PC-9 (cell line): ENCODE measurements at regions not wholly inside any gene's neighbourhood (a gene's known extent, or its start where the extent isn't known, plus 50 kb on each side); places are given as distances from the start of the nearest gene placed in this dataset.

Source experiments
- EZH2 ChIP-seq: fragments of 200-600 bp; sonication (generic); IDR thresholded peaks from 2 replicates; pipeline ENCODE4 v1.8.0; 2017; ENCODE audit warnings: antibody characterized with exemption, low read depth
- TF ChIP-seq, protein P1 (sequence below): fragments of 200-600 bp; sonication (generic); conservative IDR thresholded peaks from 2 replicates; pipeline ENCODE4 v1.6.1; 2017; ENCODE audit warnings: mixed run types, antibody characterized with exemption, mild to moderate bottlenecking, moderate library complexity

DNA sequence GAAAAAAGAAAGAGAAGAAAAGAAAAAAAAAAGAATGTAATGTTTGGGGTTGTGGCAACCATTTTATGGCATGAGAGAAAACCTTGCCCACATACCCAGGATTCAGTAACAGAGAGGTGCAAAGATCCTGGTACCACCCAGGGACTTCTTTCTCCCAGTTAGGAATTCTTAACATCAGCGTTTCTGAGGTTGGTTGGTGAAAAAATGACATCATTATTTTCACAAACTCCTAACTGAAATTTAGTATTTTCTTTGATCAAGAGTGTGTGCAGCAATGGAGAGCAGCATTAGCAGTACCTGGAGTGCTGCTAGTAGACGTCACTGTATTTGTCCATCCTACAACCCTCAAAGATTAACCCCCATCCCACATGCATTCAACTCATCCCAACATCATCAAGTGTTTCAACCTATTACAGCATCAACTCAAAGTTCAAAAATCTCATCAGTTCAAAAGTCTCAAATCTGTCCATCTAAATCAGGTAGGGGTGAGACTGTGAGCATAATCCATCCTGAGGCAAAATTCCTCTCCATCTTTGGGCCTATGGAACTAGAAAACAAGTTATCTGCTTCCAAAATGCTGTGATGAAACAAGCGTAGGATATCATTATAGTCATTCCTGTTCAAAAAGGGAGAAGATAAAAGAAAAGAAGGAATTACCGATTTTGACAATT, 60.1 kb upstream of the MSX2 start:
- TF ChIP-seq, protein P1, sequence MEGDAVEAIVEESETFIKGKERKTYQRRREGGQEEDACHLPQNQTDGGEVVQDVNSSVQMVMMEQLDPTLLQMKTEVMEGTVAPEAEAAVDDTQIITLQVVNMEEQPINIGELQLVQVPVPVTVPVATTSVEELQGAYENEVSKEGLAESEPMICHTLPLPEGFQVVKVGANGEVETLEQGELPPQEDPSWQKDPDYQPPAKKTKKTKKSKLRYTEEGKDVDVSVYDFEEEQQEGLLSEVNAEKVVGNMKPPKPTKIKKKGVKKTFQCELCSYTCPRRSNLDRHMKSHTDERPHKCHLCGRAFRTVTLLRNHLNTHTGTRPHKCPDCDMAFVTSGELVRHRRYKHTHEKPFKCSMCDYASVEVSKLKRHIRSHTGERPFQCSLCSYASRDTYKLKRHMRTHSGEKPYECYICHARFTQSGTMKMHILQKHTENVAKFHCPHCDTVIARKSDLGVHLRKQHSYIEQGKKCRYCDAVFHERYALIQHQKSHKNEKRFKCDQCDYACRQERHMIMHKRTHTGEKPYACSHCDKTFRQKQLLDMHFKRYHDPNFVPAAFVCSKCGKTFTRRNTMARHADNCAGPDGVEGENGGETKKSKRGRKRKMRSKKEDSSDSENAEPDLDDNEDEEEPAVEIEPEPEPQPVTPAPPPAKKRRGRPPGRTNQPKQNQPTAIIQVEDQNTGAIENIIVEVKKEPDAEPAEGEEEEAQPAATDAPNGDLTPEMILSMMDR: no peak
- no peak for TF ChIP-seq EZH2
